NOMO-1 (cell line): ENCODE measurements at regions not wholly inside any gene's neighbourhood (a gene's known extent, or its start where the extent isn't known, plus 50 kb on each side); places are given as distances from the start of the nearest gene placed in this dataset.
A peak's percentile ranks its signal among the peaks of the same experiment; 100 is the strongest.
"Not testable (repeated sequence)": the region's sequence is repeated elsewhere in the genome, so short reads cannot be mapped to it uniquely, and the experiment has no call there.

ENCODE experiments used
- DNase-seq, 2 experiments: peaks; one replicate each; lab custom pipeline; 2025; ENCODE audit not compliant: unreplicated experiment in 2 of 2; lab: John Stamatoyannopoulos, UW

DNA sequence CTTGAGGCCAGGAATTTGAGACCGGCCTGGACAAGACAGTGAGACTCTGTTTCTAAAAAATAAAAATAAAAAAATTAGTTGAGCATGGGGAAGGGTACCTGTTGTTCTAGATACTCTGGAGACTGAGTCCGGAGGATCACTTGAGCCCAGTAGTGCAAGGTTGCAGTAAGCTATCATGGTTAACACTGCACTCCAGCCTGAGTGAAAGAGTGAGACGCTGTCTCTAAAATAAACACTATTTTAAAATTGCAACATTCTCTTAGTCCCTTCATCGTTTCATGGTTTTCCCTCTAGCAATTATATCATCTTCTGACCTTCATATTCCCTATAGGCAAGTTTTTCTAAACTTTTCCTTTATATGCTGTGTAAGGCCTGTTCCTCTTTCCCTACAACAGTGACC lies 248.5 kb downstream of the VAPA start:
- DNase-seq, result no peak

DNA sequence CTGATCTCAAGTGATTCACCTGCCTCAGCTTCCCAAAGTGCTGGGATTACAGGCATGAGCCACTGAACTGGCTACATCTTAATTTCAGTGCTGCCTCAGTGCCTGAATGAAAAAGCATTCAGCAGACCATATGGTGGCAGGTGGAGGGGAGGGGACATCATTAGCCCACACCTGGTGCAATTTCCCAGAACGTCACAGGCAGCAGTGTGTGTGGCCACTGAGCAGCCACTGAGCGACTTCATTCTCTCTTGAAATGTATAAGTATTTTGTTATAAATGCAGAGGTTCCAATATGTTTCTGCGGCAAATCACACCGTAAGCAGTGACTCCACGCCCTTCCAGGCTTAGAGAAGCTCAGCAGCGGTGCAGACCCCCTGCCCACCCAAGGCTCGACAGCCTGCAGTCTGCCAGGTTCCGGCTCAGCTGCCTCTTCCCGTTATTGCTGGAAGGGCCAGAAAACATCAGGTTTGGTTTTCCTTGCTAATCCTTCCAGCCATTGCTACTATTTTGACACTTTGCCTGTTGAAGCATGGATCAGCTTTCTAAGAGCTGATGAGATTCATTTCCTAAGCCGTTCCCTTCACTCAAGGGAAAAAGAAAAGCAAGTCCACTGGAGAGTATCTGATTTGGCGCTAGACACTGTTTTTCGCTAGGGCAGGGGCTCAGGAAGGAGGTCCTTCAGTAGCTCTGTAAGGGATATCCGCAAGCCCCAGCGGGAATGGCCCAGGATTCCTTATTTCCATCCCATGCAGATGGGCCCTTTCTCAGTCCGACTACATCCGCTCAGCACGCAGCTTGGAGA lies 250.7 kb downstream of the VAPA start:
- DNase-seq, result no peak

DNA sequence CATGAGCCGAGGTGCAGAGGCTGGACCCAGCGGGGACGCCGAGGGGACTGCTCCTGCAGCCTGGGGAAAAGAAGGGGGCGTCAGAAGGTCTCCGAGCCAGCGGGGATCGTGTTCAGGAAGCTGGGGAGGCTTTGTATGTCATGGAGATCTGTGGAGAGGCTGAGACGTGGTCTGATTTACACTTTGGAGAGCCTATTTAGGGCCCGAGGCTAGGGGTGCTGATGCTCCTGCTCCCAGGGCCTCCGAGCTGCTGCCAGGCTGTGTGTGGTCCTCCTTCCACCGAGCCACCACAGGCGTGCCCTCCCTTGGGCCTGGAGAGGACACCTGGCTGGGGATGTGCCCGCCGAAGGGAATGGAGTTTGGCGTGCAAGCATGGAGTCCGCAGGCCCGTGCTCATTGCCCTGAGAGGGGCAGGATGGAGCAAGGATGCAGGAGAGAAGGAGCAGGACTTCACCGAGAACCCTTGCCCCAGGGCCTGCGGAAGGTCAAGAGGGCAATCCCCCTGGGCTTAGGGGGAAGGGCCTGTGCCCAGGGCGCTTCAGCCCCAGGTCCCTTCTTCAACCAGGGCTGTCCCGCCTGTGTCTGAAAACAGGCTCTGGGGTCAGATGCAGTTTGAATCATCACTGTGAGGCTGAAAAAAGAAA lies 252.5 kb downstream of the VAPA start:
- DNase-seq, result no peak

GRCh38 chr18:10167759-10168158 lies 253.9 kb downstream of the VAPA start:
- no peak for DNase-seq

DNA sequence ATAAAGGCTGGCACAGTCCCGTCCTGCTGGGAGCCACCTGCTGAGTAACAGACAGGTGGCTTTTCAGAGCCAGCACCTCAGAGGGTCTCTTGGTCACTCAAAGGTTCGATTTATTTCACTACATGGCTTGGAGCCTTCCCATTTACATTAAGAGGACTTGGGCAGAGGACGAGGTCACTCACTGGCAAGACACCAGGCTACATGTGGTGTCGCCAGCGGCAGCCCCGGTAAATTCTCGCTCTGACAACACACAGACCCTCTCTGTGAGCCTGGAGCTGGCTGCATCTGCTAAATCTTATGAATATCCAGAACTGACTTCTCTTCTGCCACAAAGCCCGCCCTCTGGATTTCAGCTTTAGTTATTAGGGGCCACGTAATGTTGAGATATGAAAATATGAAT lies 254.7 kb downstream of the VAPA start:
- DNase-seq, result no peak

DNA sequence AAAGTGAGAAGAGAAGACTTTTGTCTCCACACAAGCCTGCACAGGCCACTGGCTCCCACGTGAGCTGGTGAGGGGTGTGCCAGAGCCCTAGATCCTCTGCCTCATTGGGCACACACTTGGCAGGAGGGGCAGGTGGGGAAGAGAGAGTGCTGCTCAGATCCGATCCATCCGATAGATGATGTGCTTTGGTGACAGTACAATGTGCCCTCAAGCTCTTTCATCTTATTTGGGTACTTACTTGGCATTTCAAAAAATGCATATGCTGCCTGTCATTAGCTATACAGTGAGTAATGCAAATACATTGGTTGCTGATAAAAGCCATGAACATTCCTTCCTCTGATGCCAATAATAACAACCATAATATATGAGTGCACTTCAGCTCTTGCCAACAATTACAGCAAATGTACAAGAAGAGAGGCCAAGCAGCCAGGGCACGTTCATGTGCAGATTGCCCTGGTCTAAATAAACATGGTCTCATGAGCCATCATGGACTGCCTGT lies 255.3 kb downstream of the VAPA start:
- no peak for DNase-seq

GRCh38 chr18:10169814-10170213 lies 256.0 kb downstream of the VAPA start:
- DNase-seq, result no peak

DNA sequence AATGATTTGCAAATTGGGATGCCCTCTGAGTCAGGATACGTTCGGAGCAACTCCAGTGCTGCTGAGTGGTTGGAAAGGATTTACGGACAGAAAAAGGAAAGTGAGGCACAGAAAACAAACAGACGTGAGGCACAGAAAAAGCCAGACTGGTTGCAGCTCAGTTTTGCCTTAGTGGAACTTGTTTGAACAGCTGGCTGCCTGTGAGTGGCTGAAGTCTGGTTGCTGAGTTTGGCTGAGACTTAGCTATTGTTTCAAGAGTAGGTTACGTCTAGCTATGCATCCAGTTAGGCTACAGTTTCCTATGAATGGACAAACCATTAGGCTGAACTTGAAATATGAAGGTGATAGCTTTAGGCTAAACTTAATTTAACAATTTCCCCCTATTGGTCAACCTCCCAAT lies 256.6 kb downstream of the VAPA start:
- DNase-seq, result no peak

- not testable (repeated sequence) for DNase-seq
Measured at GRCh38 chr18:10175333-10175732, 261.5 kb downstream of the VAPA start.

- DNase-seq, result not testable (repeated sequence)
Measured at GRCh38 chr18:10179326-10179725, 265.5 kb downstream of the VAPA start.

DNA sequence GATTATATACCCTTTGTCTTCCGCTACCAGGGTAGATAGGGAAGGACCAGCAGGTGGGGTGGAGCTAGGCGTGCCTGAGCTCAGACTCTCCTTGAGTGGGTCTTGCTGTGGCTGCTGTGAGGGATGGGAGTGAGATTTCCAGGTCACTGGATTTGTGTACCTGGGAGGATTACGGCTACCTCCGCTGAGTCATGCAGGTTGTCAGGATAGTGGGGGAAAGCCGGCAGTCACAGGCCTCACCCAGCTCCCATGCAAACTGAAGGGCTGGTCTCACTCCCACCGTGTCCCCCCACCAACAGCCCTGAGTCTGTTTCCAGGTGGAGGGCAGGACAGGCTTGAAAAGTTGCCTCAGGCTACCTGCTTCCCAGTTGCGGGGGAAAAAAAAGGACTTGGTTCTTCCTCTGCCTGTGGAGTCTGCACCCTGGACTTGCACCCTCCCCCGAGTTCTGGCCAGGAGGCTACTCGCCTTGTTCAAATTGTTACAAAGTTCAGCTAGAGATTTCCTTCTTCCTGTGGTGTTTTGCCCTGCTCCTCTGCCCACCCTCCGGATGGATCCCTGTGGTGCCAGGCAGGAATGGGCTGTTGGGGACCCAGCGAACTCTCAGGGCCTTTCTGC lies 268.3 kb downstream of the VAPA start:
- DNase-seq, result no peak

DNA sequence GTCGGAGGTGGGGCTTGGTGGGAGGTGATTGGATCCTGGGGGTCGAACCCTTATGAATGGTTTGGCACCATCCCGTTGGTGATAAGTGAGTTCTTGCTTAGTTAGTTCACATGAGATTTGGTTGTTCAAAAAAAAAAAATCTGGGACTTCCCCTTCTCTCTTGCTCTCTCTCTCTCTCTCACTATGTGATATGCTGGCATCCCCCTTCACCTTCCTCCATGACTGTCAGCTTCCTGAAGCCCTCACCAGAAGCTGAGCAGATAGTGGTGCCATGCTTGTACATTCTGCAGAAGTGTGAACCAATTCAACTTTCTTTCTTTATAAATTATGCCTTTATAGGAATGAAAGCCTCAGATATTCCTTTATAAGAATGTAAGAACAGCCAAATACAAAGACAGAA lies 269.7 kb upstream of the APCDD1 start:
- no peak for DNase-seq

DNA sequence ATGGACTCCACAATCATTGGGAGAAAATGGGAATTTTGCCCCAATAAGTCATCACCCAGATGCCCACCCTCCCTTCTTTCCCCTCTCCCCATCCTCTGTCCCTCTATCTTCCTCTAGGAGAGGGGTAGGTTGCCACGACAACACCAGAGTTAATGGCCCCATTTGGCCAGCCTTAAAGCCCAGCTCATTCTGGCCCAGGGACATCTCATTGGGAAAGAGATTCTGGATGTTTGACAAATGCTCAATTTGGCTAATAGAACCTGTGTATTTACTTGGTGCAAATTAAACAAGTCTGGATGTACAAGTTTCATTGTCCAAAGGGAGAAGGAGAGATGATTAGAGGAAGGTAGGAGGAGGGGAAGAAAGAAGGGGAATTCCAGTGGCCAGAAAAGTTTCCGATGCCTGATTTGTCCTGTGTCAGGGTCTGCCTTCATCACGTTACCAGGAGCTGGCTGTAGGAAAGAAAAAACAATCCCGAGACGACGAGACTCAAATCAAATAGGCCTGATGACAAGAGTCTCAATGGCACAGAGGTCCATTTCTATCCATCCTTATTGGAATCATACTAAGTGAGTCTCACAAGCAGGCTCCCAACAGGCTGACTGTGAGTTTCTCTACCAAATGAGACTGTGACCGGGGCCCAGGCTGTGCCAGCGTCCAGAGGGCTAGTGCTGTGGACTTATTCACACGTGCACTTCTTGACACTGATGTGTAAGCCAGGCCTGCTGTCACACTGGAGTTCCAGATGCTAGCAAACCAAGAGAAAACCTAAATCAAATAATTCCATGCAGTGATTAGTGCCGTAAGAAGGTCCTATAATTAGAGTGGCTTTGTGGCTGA lies 265.2 kb upstream of the APCDD1 start:
- DNase-seq, result no peak

GRCh38 chr18:10190564-10190963 lies 263.9 kb upstream of the APCDD1 start:
- no peak for DNase-seq

DNA sequence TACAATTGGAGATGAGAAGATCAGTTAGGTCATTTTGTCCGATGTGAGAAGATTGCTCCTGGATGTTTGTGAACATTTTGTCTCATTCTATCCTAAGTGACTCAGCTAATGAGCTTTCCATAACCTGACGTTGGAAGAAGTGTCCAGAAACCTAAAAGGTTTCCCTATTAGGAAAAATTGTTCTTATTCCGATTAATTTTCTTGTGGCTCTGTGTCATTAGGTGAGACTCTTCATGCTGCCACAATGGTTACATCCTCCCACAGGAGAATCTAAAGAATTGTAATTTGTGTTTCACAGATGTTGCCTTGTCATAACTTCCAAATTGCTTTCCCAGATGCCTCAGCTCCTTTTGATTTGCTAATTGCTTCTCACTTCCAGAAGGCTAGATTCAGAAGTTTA lies 261.0 kb upstream of the APCDD1 start:
- DNase-seq, result no peak

DNA sequence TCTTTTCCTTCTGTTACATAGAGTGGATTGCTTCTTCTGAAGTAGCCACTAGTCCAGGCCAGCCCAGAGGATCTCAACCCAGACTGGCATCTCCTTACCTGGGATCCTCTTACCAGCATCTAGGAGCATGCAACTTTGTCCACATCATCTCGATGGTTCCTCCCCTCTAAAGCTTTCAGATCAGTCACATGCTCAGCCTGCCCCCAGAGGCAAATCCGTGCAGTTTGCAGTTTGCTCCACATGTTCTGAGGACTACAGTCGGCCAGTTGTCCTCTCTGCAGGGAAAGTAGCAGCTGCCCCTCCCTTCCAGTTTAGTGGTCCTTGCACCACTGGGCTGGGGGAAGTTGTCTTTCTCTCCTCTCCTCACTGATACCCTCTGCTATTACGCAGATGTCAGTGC lies 259.8 kb upstream of the APCDD1 start:
- no peak for DNase-seq

DNA sequence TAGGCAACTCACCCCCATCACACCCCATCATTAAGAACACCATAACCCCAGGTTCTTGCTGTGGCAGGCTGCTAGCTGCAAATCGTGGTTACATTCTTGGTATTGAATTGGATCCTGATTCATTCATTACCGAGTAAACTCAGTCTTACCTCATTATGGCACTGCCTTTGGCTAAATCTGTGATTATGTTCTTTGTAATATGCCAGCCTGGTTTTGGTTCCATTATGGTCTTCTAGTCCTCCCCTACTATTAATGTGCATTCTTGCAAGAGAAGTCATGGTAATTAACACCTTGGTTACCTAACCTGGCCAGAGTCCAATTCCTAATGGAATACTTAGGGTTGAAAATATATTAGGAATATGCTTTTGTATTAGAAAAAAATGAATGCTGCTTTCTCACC lies 258.9 kb upstream of the APCDD1 start:
- no peak for DNase-seq

DNA sequence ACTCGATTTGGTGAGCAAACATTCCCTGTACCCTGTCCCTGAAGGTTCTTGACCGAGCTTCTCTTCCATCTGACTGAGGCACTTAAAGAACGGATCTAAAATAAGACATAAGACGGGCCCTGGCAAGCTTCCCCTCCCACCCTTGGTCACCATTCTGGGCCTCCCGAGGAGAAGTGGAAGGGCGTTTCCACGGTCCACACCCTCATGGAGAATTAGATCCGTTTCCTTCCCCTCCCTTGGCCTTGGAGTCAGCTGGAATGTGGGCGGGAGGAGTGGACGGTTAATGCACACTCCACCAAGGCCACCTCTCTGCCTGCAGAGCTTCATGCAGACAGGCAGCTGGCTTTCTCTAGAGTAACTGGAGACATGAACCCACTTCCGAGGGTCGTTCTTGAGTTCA lies 257.3 kb upstream of the APCDD1 start:
- no peak for DNase-seq

DNA sequence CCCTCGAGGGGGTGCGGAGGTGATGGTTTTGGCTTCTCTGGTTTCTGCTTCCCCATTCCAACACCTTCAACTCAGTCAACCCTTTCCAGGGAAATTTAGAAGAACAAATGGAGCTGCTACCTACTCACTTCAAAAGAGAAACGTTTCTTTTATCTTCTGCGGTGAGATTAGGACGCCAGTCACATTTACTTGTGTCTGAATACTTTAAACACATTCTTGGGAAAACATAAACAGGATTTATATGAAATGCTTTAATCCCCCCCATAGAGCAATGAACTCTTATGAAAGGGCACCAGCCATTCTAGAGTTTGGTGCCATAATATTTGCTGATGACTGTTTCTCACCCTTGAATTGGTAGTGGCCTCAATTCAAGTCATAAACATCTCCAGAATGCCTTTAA lies 253.2 kb upstream of the APCDD1 start:
- no peak for DNase-seq

DNA sequence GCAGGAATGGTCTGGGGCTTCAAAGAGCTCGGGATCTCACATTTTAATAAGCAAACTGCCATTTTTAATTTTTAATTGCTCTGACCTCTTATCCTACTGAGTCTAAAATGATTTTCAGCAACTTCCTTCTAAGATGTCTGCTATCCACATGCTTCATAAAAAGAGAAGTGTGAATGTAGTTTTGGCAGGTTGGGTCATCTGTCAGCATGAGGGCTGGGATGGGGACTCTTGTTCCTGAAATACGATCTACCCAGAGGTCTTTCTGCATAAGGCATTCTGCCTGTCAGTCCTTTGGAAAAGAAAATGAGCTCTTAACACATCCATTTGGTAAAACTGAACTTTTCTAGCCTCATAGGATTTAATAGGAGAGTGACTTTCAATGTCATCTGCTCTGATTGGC lies 252.8 kb upstream of the APCDD1 start:
- DNase-seq, result peak; percentile 70 to 88

GRCh38 chr18:10202845-10203321 lies 251.6 kb upstream of the APCDD1 start:
- DNase-seq, result no peak
